GM12875 (cell line): ENCODE measurements at regions not wholly inside any gene's neighbourhood (a gene's known extent, or its start where the extent isn't known, plus 50 kb on each side); places are given as distances from the start of the nearest gene placed in this dataset.

Experiments used
- H3K4me3 ChIP-seq: one replicate; pipeline ENCODE4 v1.5.1; 2011; ENCODE audit warnings: low read depth, low read length, control low read depth
- CTCF ChIP-seq: IDR thresholded peaks from 2 replicates; pipeline ENCODE4 v1.5.1; 2011; ENCODE audit warnings: low read depth, mild to moderate bottlenecking, control low read depth, inconsistent platforms, low read length, moderate library complexity, borderline replicate concordance; ENCODE audit not compliant: insufficient read depth

DNA sequence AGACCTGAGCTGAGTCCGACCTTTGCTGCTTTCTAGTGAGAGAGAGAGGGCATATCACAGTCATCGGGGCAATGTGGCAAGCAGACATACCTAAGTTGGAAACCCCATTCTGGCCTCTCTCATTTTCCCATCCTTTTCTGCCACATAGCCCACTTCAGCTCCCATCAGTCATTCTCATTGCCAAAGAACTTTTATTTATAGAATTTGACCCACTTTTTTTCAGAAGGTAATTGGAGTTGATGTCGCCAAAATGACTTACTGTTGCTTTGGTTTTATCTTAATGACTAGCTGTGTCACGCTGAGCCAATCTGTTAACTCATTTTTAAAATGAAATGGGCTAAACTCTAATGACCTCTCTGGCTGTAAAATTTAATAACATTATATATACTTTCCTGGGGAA is 63.9 kb upstream of the RMST start:
- no peak for TF ChIP-seq CTCF
- no peak overlapping the region for H3K4me3 ChIP-seq

- no peak overlapping the region for H3K4me3 ChIP-seq
- no peak for TF ChIP-seq CTCF
Measured at GRCh38 chr12:97404093-97404492, 58.5 kb upstream of the RMST start.

DNA sequence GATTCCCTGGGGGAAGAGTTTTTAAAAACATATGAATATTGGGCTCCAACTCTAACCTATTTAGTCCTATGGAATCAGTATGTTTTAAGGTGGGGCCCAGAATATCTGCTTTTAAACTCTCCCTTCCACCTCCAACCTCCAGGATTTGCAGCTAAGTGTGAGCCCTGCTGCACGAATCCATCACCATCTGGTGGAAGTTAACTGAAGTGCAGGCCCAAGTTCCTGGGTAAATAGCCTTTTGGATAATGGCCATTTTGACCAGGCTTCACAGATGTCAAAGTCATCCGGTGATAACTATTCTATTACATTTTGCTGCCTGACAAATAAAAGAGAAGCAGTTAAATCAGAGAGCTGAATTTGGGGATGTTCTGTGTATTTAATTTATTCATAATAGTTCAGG is 58.1 kb upstream of the RMST start:
- no peak overlapping the region for H3K4me3 ChIP-seq
- TF ChIP-seq CTCF: peak; percentile 76

DNA sequence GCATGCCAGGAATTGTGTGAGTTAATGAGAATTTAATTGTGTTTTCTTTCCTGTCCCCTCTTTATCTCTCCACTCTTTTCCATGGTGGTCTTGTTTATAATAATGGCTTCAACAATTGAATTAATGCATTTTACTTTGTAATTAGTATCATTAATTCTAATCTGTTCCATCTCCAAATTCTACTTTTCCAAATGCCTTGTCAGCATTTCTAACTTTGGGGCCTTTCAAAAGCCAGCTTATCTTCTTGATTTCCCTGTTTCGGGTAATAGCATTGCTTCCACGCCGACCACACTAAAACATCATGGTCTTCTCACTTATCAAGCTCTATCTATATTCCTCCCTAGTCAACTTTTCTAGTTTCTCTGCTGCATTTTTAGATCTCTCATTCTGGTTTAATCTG is 54.2 kb upstream of the RMST start:
- no peak overlapping the region for H3K4me3 ChIP-seq
- no peak for TF ChIP-seq CTCF

GRCh38 chr12:97411341-97411740 is 51.3 kb upstream of the RMST start:
- H3K4me3 ChIP-seq: no peak overlapping the region
- TF ChIP-seq CTCF: no peak
